Mesenchymal stem cell (in vitro differentiated cells and primary cell): ENCODE measurements at regions not wholly inside any gene's neighbourhood (a gene's known extent, or its start where the extent isn't known, plus 50 kb on each side); places are given as distances from the start of the nearest gene placed in this dataset.

Source experiments
- DNase-seq: peaks from one replicate; pipeline ENCODE4 v3.0.0-alpha.2; 2013
- H2AFZ ChIP-seq: one replicate; pipeline ENCODE4 v1.6.1; 2013; ENCODE audit warnings: low read depth, mild to moderate bottlenecking, control low read depth, inconsistent platforms, low read length, moderate library complexity
- H2AK5ac ChIP-seq: 2 replicates; pipeline ENCODE4 v1.6.1; 2013; ENCODE audit warnings: low read length, moderate library complexity, mild to moderate bottlenecking, inconsistent platforms; ENCODE audit not compliant: severe bottlenecking
- H2BK120ac ChIP-seq: one replicate; pipeline ENCODE4 v1.6.1; 2013; ENCODE audit warnings: low read depth, mild to moderate bottlenecking, inconsistent platforms, low read length, moderate library complexity
- H2BK12ac ChIP-seq, 2 experiments: one replicate each; pipeline ENCODE4 v1.6.1; 2013; ENCODE audit warnings: inconsistent platforms in 2 of 2, low read length in 2 of 2, mild to moderate bottlenecking in 2 of 2, moderate library complexity in 2 of 2, control low read depth in 1 of 2
- H2BK15ac ChIP-seq: one replicate; pipeline ENCODE4 v1.6.1; 2013; ENCODE audit warnings: mild to moderate bottlenecking, low read depth, inconsistent platforms; ENCODE audit not compliant: poor library complexity, severe bottlenecking
- H2BK5ac ChIP-seq: 2 replicates; pipeline ENCODE4 v1.6.1; 2013; ENCODE audit warnings: low read depth, mild to moderate bottlenecking, low read length, control low read depth, inconsistent platforms; ENCODE audit not compliant: poor library complexity, severe bottlenecking
- H3K14ac ChIP-seq, 2 experiments: one replicate each; pipeline ENCODE4 v1.6.1; 2013; ENCODE audit warnings: inconsistent platforms in 2 of 2, low read length in 2 of 2, control low read depth in 1 of 2, mild to moderate bottlenecking in 1 of 2, moderate library complexity in 1 of 2
- H3K18ac ChIP-seq, 2 experiments: one replicate each; pipeline ENCODE4 v1.6.1; 2013; ENCODE audit warnings: inconsistent platforms in 2 of 2, low read length in 2 of 2, control low read depth in 1 of 2, low read depth in 1 of 2, mild to moderate bottlenecking in 1 of 2
- H3K23ac ChIP-seq, 2 experiments: one replicate each; pipeline ENCODE4 v1.6.1; 2013; ENCODE audit warnings: inconsistent platforms in 2 of 2, low read length in 2 of 2, mild to moderate bottlenecking in 2 of 2, moderate library complexity in 2 of 2, control low read depth in 1 of 2
- H3K27ac ChIP-seq: 2 replicates; pipeline ENCODE4 v1.5.1; 2013; ENCODE audit warnings: mild to moderate bottlenecking, moderate library complexity, low read length, control low read depth, inconsistent platforms; ENCODE audit not compliant: poor library complexity, severe bottlenecking
- H3K27me3 ChIP-seq, 2 experiments: 2 replicates each; pipeline versions ENCODE4 v1.6.1 to v1.7.0; 2013; ENCODE audit warnings: low read length in 2 of 2, mild to moderate bottlenecking in 2 of 2, moderate library complexity in 2 of 2, control low read depth in 1 of 2, inconsistent platforms in 1 of 2; ENCODE audit not compliant: control insufficient read depth in 1 of 2, insufficient read depth in 1 of 2
- H3K36me3 ChIP-seq, 2 experiments: 2 replicates each; pipeline versions ENCODE4 v1.6.1 to v1.7.0; 2013; ENCODE audit warnings: low read length in 2 of 2, control low read depth in 1 of 2, inconsistent platforms in 1 of 2, low read depth in 1 of 2, mild to moderate bottlenecking in 1 of 2; ENCODE audit not compliant: insufficient read depth in 2 of 2, control insufficient read depth in 1 of 2
- H3K4ac ChIP-seq, 2 experiments: one replicate each; pipeline ENCODE4 v1.6.1; 2013; ENCODE audit warnings: inconsistent platforms in 2 of 2, low read length in 2 of 2, mild to moderate bottlenecking in 2 of 2, moderate library complexity in 2 of 2, control low read depth in 1 of 2, low read depth in 1 of 2
- H3K4me1 ChIP-seq: 2 replicates; pipeline ENCODE4 v1.6.1; 2013; ENCODE audit warnings: low read depth, low read length, control low read depth; ENCODE audit not compliant: control insufficient read depth, insufficient read depth
- H3K4me2 ChIP-seq: 2 replicates; pipeline ENCODE4 v1.6.1; 2013; ENCODE audit warnings: low read length, mild to moderate bottlenecking, inconsistent platforms; ENCODE audit not compliant: poor library complexity, severe bottlenecking
- H3K4me3 ChIP-seq, 2 experiments: 2 replicates each; pipeline versions ENCODE4 v1.5.1 to v1.7.0; 2013; ENCODE audit warnings: low read length in 2 of 2, mild to moderate bottlenecking in 2 of 2, control low read depth in 1 of 2, low read depth in 1 of 2; ENCODE audit not compliant: insufficient read depth in 1 of 2
- H3K79me1 ChIP-seq: replicated peaks from 2 replicates; pipeline ENCODE4 v1.6.1; 2013; ENCODE audit warnings: mild to moderate bottlenecking, control low read depth, low read length, inconsistent platforms; ENCODE audit not compliant: poor library complexity, severe bottlenecking
- H3K9ac ChIP-seq: 2 replicates; pipeline ENCODE4 v1.7.0; 2013; ENCODE audit warnings: mild to moderate bottlenecking, low read length, moderate library complexity
- H3K9me3 ChIP-seq: 2 replicates; pipeline ENCODE4 v1.7.0; 2013; ENCODE audit warnings: mild to moderate bottlenecking, low read length; ENCODE audit not compliant: control insufficient read depth
- H4K8ac ChIP-seq: one replicate; pipeline ENCODE4 v1.6.1; 2013; ENCODE audit warnings: inconsistent platforms, mild to moderate bottlenecking, low read length, moderate library complexity
- H4K91ac ChIP-seq: one replicate; pipeline ENCODE4 v1.6.1; 2013; ENCODE audit warnings: mild to moderate bottlenecking, low read length, inconsistent platforms
- WGBS: methylation state at CpG from one replicate; pipeline ENCODE4 v1.1.7; 2013; ENCODE audit warnings: mixed read lengths; 5-methylcytosine and 5-hydroxymethylcytosine counted together

DNA sequence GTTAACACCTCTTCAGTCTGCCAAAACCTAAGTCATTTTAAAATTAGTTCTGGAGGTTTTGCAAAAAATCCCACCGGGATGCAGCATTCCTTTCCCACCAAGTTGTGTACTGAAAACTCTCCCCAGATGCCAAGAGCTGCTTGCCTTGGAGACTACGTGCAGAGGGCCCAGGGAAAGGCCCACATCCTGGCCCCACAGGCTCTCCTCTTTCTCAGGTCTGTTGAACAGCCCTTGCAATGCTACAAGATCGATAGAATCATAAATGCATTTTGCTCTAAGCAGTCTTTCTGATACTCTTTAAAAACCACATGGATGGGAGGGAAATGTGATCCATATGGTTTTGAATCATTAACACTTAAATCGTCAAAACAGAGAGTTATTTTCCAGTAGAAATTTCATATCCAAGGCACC is 126.7 kb upstream of the ZMIZ1 start:
- WGBS, result 90% methylated on average over 3 of the region's 4 CpGs
- Histone ChIP-seq H3K9me3 (peaks cover 10% of the 10 kb centered on the region), H2BK120ac (no peak overlapping the region), H3K4me1 (peaks cover 34% of the 10 kb centered on the region), H4K91ac (no peak overlapping the region), H3K23ac (no peak overlapping the region), H3K9ac (no peak overlapping the region), H3K79me1 (no peaks in the 10 kb centered on the region), H3K4me3 (no peak overlapping the region), H2AK5ac (no peak overlapping the region), H2BK15ac (peak overlapping the region; percentile 54), H3K27ac (no peak overlapping the region), H4K8ac (no peak overlapping the region), H2BK12ac (peak overlapping the region in 1 of 2 experiments; percentile 52), H3K4ac (no peak overlapping the region), H2AFZ (no peak overlapping the region), H3K27me3 (peaks cover 0 to 16% of the 10 kb centered on the region in 2 experiments), H3K4me2 (no peak overlapping the region), H3K36me3 (no peaks in the 10 kb centered on the region), H2BK5ac (no peak overlapping the region), H3K14ac (no peak overlapping the region), H3K18ac (peak overlapping the region in 1 of 2 experiments; percentile 55)
- no peak for DNase-seq

DNA sequence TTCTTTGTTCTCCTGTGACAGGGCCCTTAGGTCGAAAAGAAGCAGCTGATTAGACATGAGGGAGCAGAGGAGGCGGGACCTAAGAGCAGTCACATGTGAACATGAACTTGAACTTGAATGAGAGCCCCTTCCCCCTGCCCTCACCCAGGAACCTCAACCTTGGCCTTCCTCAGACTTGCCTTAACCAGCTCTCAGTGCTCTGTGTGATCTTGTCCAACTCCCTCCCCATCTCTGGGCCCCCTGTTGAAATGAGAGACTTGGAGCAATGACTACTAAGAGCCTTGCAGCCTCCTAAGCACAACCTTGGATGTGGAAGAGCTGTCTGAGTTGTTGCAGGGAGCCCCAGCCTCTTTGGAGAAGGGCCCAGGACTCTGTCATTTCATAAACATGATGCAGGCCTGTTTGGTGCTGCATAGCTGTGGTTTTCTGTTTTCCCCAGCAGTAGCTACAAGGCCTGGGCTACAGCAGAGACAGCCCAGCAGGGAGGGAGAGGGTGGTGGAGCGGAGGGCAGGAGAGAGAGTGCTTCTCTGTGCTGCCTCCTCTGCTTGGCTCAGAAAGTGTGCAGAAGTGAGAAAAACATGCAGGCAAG is 123.9 kb upstream of the ZMIZ1 start:
- Histone ChIP-seq H4K91ac (peak overlapping the region; percentile 95), H3K79me1 (no peaks in the 10 kb centered on the region), H2AK5ac (peak overlapping the region; percentile 1), H3K14ac (no peak overlapping the region), H2BK12ac (peak overlapping the region; percentile 83 to 99), H2AFZ (no peak overlapping the region), H3K4me2 (peak overlapping the region; percentile 32), H2BK120ac (peak overlapping the region; percentile 98), H2BK5ac (peak overlapping the region; percentile 59), H3K23ac (no peak overlapping the region), H3K27ac (peak overlapping the region; percentile 82), H2BK15ac (peak overlapping the region; percentile 35), H3K9ac (peak overlapping the region; percentile 53), H3K4me1 (peaks cover 35% of the 10 kb centered on the region), H3K9me3 (peaks cover 10% of the 10 kb centered on the region), H4K8ac (peak overlapping the region; percentile 95), H3K27me3 (peaks cover 0 to 10% of the 10 kb centered on the region in 2 experiments), H3K4ac (peak overlapping the region in 1 of 2 experiments; percentile 73), H3K18ac (peak overlapping the region; percentile 78 to 98), H3K4me3 (no peak overlapping the region), H3K36me3 (no peaks in the 10 kb centered on the region)
- whole genome bisulfite sequencing, result 46% methylated on average over 2 of the region's 3 CpGs
- DNase-seq, result peak; percentile 98

DNA sequence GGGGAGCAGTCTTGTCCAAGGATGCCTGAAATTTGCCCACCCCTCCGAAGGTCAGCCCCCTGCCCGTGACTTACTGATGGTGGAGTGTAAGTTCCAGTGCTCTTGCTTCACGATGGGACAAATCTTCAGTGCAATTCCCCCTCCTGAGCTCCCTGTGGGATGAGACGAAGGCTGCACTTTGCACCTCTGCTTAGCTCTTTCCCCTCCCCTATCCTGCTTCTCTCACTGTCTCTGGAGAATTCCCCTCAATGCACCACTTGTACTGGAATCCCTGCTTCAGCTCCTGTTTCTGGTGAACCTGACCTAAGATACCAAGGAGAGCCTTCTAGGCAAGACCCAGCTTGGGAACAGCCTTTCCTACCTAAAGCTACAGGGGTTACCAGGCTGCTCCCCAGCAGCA is 122.9 kb upstream of the ZMIZ1 start:
- peak overlapping the region; percentile 69 to 99 for H2BK12ac ChIP-seq
- peak overlapping the region; percentile 86 for H2BK120ac ChIP-seq
- no peak for DNase-seq
- no peak overlapping the region for H3K27ac ChIP-seq
- H3K4me2 ChIP-seq, result no peak overlapping the region
- 80% methylated on average over 4 of the region's 4 CpGs for WGBS
- peak overlapping the region; percentile 86 to 88 for H3K18ac ChIP-seq
- peak overlapping the region in 1 of 2 experiments; percentile 23 for H3K23ac ChIP-seq
- H2AFZ ChIP-seq, result peak overlapping the region; percentile 54
- peak overlapping the region; percentile 79 for H4K8ac ChIP-seq
- peaks cover 36% of the 10 kb centered on the region for H3K4me1 ChIP-seq
- peaks cover 10% of the 10 kb centered on the region for H3K9me3 ChIP-seq
- H3K14ac ChIP-seq, result peak overlapping the region in 1 of 2 experiments; percentile 90
- no peaks in the 10 kb centered on the region for H3K79me1 ChIP-seq
- H2BK15ac ChIP-seq, result peak overlapping the region; percentile 60
- peaks cover 0 to 11% of the 10 kb centered on the region in 2 experiments for H3K27me3 ChIP-seq
- peak overlapping the region; percentile 58 to 81 for H3K4ac ChIP-seq
- H3K4me3 ChIP-seq, result peak overlapping the region in 1 of 2 experiments; percentile 11
- peak overlapping the region; percentile 95 for H4K91ac ChIP-seq
- peak overlapping the region; percentile 59 for H2BK5ac ChIP-seq
- H3K36me3 ChIP-seq, result no peaks in the 10 kb centered on the region
- H2AK5ac ChIP-seq, result peak overlapping the region; percentile 24
- H3K9ac ChIP-seq, result peak overlapping the region; percentile 46

DNA sequence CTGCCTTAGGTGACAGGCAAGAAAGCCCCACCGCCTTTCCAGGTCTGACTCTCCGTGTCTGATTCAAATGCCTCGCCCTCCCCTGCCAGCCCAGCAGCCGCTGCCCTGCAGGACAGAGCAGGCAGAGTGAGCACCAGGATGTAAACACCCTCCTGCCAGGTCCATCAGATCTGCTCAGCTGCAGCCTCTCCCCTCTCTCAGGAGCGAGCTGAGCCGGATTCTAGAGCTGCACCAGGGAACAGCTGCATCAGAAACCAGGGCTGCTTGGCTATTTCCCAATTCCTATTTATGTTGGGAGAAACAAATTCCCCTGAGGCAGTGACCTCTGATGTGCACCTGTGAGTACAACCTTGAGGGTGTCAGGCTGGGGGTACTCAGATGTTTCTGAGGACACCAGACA is 121.5 kb upstream of the ZMIZ1 start:
- Histone ChIP-seq H3K4me3 (no peak overlapping the region), H2AFZ (no peak overlapping the region), H3K79me1 (no peaks in the 10 kb centered on the region), H2BK12ac (peak overlapping the region; percentile 6 to 42), H4K91ac (peak overlapping the region; percentile 84), H3K4me2 (no peak overlapping the region), H3K18ac (peak overlapping the region; percentile 16 to 31), H3K36me3 (no peaks in the 10 kb centered on the region), H3K4ac (peak overlapping the region in 1 of 2 experiments; percentile 29), H3K14ac (peak overlapping the region in 1 of 2 experiments; percentile 19), H3K27ac (no peak overlapping the region), H3K9ac (no peak overlapping the region), H3K23ac (no peak overlapping the region), H2AK5ac (no peak overlapping the region), H2BK5ac (no peak overlapping the region), H3K27me3 (peaks cover 0 to 11% of the 10 kb centered on the region in 2 experiments), H3K9me3 (peaks cover 10% of the 10 kb centered on the region), H3K4me1 (peaks cover 37% of the 10 kb centered on the region), H4K8ac (no peak overlapping the region), H2BK120ac (no peak overlapping the region), H2BK15ac (no peak overlapping the region)
- 81% methylated on average over 6 of the region's 6 CpGs for WGBS
- no peak for DNase-seq
